ENCODE measurements at regions not wholly inside any gene's neighbourhood (a gene's known extent, or its start where the extent isn't known, plus 50 kb on each side); places are given as distances from the start of the nearest gene placed in this dataset.

DNA sequence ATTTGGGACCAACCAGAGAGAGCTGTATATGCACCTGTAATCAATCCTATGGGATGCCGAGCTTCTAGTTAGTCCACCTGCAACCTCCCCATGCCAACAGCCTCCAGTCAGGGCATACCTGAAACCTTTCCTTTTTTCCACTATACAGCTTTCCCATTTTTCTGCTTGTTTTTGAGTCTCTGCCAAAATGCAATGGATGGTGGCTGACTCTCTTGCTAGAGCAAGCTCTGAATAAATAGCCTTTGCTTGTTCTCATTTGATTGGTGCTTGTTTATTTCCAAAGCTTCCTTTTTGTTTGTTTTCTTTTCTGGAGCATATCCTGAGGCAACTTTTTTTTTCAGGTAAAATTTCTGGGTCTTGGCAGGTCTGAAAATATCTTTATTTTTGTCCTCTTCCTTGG is 58.0 kb upstream of the PLET1 start:
- Histone ChIP-seq H3K9me3 (ENCODE audit: severe bottlenecking) (peaks cover 4% of the 10 kb centered on the region), H3K27me3 (ENCODE audit: insufficient read depth, low read depth, severe bottlenecking) (no peaks in the 10 kb centered on the region), H3K4me3 (ENCODE audit: low read depth, low read length) (no peak overlapping the region), H3K36me3 (no peaks in the 10 kb centered on the region), H3K27ac (no peak overlapping the region)
- no peak for DNase-seq
- TF ChIP-seq, protein P1, sequence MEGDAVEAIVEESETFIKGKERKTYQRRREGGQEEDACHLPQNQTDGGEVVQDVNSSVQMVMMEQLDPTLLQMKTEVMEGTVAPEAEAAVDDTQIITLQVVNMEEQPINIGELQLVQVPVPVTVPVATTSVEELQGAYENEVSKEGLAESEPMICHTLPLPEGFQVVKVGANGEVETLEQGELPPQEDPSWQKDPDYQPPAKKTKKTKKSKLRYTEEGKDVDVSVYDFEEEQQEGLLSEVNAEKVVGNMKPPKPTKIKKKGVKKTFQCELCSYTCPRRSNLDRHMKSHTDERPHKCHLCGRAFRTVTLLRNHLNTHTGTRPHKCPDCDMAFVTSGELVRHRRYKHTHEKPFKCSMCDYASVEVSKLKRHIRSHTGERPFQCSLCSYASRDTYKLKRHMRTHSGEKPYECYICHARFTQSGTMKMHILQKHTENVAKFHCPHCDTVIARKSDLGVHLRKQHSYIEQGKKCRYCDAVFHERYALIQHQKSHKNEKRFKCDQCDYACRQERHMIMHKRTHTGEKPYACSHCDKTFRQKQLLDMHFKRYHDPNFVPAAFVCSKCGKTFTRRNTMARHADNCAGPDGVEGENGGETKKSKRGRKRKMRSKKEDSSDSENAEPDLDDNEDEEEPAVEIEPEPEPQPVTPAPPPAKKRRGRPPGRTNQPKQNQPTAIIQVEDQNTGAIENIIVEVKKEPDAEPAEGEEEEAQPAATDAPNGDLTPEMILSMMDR (IDR thresholded peaks at IDR 0.05; ENCODE audit: low read depth, low read length), result no peak

DNA sequence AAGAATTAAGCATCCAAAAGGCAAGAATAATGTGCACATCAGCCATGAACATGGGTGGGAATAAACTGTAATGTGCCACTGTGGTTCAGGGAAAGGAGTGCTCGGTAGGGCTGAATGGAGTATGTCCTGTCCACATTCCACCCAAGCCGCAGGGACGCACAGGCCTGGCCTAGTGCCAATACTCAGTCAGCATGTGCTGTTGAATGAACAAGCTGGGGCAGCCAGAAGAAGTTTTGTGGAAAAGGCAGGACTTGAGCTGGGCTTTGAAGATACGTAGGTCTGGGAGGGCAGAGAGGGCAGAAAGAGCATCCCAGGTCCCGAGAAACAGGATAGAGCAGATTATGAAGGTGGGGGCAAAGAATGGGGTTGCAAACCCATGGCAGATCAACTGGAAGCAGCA is 60.0 kb upstream of the PLET1 start:
- DNase-seq, result no peak
- H3K27ac ChIP-seq, result no peak overlapping the region
- H3K4me3 ChIP-seq (ENCODE audit: low read depth, low read length), result no peak overlapping the region
- H3K9me3 ChIP-seq (ENCODE audit: severe bottlenecking), result peaks cover 7% of the 10 kb centered on the region
- H3K36me3 ChIP-seq, result no peaks in the 10 kb centered on the region
- H3K27me3 ChIP-seq (ENCODE audit: insufficient read depth, low read depth, severe bottlenecking), result no peaks in the 10 kb centered on the region
- TF ChIP-seq, protein P1 (IDR thresholded peaks at IDR 0.05; ENCODE audit: low read depth, low read length), result no peak

DNA sequence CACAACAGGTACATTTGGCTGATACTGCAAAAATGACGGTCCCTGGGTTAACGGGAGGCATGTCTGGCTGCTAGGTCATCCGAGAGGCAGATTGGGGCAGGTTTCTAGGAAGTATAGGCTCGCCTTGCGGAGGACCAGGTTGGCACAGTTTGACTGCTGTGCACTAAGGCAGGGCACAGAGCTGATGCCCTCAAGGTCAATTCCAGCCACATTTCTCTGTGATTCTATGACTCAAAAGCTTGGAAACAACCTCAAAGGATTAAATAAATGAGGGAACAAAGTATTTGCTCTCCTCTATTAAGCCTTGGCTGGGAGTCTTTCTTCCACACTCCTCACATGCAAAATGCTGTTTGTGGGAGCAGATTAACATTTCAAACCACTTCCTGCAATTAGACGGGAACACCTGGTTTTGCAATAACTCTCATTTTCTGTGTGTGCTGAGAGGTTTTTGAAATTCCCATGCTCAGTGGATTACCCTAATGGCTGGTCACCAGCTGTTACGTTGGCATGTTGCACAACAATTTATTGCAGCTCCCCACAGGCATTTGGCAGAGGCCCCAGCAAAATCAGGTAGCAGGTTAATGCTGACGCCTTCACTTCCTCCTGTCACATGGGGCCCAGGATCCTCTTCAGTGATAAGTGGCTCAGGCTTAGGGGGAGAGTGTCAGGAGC is 61.0 kb upstream of the PLET1 start:
- Histone ChIP-seq H3K9me3 (ENCODE audit: severe bottlenecking) (peaks cover 7% of the 10 kb centered on the region), H3K27ac (no peak overlapping the region), H3K27me3 (ENCODE audit: insufficient read depth, low read depth, severe bottlenecking) (no peaks in the 10 kb centered on the region), H3K36me3 (no peaks in the 10 kb centered on the region), H3K4me3 (ENCODE audit: low read depth, low read length) (no peak overlapping the region)
- peak; percentile 20 for DNase-seq
- TF ChIP-seq, protein P1 (IDR thresholded peaks at IDR 0.05; ENCODE audit: low read depth, low read length), result no peak

DNA sequence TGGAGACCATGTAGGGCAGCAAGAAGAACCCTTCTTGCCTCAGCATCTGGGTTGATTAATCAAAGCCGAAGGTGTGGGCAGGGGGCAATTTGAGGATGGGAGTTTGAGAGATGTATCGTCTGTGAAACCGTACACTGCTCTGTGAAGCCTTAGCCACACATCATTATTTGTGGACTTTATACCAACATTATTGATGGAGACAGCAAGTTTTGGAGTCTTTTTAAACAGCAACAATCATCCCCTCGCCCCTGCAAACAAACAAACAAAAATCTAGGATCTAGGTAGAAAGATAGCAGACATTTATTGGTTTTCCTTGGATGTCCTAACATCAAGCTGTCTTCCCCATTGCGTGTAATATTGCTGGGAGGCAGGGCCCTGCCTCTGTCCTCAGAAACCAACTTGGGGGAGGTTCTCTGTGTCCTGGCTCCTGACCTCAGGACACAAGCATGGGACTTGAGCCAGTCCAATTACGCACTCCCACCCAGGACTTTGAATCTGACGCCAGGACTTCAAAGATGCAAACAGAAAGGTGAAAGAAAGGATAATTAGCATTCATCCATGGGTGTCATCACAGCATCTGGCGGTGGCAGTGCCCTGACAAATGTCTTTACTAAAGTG is 61.6 kb upstream of the PLET1 start:
- no peak overlapping the region for H3K4me3 ChIP-seq (ENCODE audit: low read depth, low read length)

DNA sequence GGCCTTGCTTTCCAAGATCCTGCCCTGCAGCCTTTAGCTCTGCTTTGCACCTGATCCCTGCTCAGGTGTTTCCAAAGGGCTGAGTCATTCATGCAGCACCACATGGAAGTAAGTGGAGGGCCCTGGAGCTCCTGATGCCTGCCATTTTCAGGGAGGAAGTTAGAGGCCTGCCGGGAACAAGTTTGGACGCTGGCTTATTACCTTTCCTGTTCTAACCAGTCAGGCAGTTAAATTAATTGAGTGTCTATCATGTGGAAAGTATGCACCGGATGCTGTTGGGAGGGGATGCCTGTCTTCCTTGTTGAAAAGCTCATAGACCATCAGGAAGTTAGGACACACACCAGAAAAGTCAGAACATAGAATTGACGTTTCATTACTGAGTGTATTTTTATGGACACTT is 73.7 kb upstream of the PLET1 start:
- DNase-seq, result no peak

More for the DNA sequence above, 61.6 kb upstream of the PLET1 start:
- TF ChIP-seq, protein P1 (IDR thresholded peaks at IDR 0.05; ENCODE audit: low read depth, low read length), result no peak
- Histone ChIP-seq H3K9me3 (ENCODE audit: severe bottlenecking) (peaks cover 7% of the 10 kb centered on the region), H3K36me3 (no peaks in the 10 kb centered on the region), H3K27ac (no peak overlapping the region), H3K27me3 (ENCODE audit: insufficient read depth, low read depth, severe bottlenecking) (no peaks in the 10 kb centered on the region)
- no peak for DNase-seq

More for the DNA sequence above, 73.7 kb upstream of the PLET1 start:
- Histone ChIP-seq H3K9me3 (ENCODE audit: severe bottlenecking) (no peaks in the 10 kb centered on the region), H3K4me3 (ENCODE audit: low read depth, low read length) (no peak overlapping the region), H3K27ac (no peak overlapping the region), H3K27me3 (ENCODE audit: insufficient read depth, low read depth, severe bottlenecking) (no peaks in the 10 kb centered on the region), H3K36me3 (no peaks in the 10 kb centered on the region)
- TF ChIP-seq, protein P1 (IDR thresholded peaks at IDR 0.05; ENCODE audit: low read depth, low read length), result no peak
